Progenitor cell of endocrine pancreas (in vitro differentiated cells): ENCODE measurements at regions not wholly inside any gene's neighbourhood (a gene's known extent, or its start where the extent isn't known, plus 50 kb on each side); places are given as distances from the start of the nearest gene placed in this dataset.
A peak's percentile ranks its signal among the peaks of the same experiment; 100 is the strongest.

Experiments
- DNase-seq: peaks from one replicate; pipeline ENCODE4 v3.0.0; 2021; ENCODE audit warnings: low spot score; ENCODE audit not compliant: unreplicated experiment
- H3K27ac Mint-ChIP-seq: 2 replicates; pipeline ENCODE4 v1.8.0; 2021; ENCODE audit warnings: mild to moderate bottlenecking, moderate library complexity, mixed read lengths
- H3K27me3 Mint-ChIP-seq: 2 replicates; pipeline ENCODE4 v1.8.0; 2021; ENCODE audit warnings: mixed read lengths
- H3K36me3 Mint-ChIP-seq: 2 replicates; pipeline ENCODE4 v1.8.0; 2022; ENCODE audit warnings: mixed read lengths; ENCODE audit not compliant: insufficient read depth
- H3K4me1 Mint-ChIP-seq: 2 replicates; pipeline ENCODE4 v1.8.0; 2021; ENCODE audit warnings: low read depth, mixed read lengths
- H3K4me3 Mint-ChIP-seq: 2 replicates; pipeline ENCODE4 v1.8.0; 2021; ENCODE audit warnings: low read depth, mild to moderate bottlenecking, moderate library complexity, mixed read lengths
- H3K9me3 Mint-ChIP-seq: 2 replicates; pipeline ENCODE4 v1.8.0; 2021; ENCODE audit warnings: low read depth, mixed read lengths
- CTCF ChIP-seq: fragments of 200-600 bp; sonication (generic); IDR thresholded peaks from one replicate; pipeline ENCODE4 v1.5.0; 2021; ENCODE audit warnings: antibody characterized with exemption, mild to moderate bottlenecking; ENCODE audit not compliant: unreplicated experiment

DNA sequence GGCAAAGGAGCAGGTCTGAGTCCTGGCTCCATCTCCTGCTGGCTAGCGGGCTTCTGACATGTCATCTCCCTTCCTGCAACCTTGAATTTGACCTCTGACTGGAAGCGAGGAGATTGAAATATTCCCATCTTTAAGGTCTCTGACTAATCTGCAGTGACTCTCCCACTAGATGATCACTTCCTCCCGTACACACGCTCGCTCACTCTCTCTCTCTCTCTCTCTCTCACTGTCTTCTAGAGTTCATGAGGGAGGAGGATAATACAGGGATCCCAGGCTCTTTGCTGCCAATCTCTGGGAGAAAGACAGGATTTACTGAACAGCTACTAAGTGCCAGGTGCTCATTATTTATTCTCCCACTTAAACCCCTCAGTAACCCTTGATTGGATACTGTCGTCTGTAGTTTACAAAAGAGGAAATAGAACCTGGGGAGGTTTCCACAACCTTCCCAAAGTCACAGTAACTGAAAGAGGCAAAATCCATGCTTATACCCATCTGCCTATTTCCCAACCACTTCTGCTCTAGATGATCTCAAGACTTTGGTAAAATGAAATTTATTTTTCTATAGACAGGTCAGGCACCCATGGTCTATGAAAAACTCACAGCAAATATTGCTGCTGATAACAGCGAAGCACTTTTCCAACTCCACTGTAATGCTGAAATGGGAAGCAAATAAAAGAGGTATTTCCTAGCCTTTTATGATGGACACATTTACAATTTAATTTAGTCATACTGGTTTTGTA is 193.5 kb upstream of the C1QTNF7 start:
- Mint-ChIP-seq H3K27ac (no peak overlapping the region), H3K9me3 (no peaks in the 10 kb centered on the region), H3K4me1 (no peaks in the 10 kb centered on the region), H3K36me3 (no peaks in the 10 kb centered on the region), H3K27me3 (no peaks in the 10 kb centered on the region), H3K4me3 (no peak overlapping the region)
- no peak for DNase-seq
- TF ChIP-seq CTCF, result no peak

DNA sequence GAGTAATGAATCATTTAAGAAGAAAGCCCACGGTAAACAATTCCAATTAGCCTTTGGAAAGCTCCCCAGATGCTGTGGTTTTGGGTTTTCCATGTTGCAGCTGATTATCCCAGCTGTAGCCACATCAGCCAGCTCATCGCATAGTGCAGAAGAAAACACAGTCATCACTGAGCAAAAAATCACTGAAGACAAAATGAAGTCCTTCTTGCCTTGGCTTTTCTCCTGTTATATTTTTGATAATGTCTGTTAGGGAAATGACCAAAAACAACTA is 193.0 kb upstream of the C1QTNF7 start:
- Mint-ChIP-seq H3K9me3 (no peaks in the 10 kb centered on the region), H3K36me3 (no peaks in the 10 kb centered on the region), H3K4me3 (no peak overlapping the region), H3K27me3 (no peaks in the 10 kb centered on the region), H3K27ac (no peak overlapping the region), H3K4me1 (no peaks in the 10 kb centered on the region)
- TF ChIP-seq CTCF, result no peak
- no peak for DNase-seq

GRCh38 chr4:15235135-15235534 is 192.7 kb upstream of the C1QTNF7 start:
- DNase-seq, result no peak
- Mint-ChIP-seq H3K4me3 (no peak overlapping the region), H3K27ac (no peak overlapping the region), H3K36me3 (no peaks in the 10 kb centered on the region), H3K9me3 (no peaks in the 10 kb centered on the region), H3K4me1 (no peaks in the 10 kb centered on the region), H3K27me3 (no peaks in the 10 kb centered on the region)
- no peak for TF ChIP-seq CTCF

DNA sequence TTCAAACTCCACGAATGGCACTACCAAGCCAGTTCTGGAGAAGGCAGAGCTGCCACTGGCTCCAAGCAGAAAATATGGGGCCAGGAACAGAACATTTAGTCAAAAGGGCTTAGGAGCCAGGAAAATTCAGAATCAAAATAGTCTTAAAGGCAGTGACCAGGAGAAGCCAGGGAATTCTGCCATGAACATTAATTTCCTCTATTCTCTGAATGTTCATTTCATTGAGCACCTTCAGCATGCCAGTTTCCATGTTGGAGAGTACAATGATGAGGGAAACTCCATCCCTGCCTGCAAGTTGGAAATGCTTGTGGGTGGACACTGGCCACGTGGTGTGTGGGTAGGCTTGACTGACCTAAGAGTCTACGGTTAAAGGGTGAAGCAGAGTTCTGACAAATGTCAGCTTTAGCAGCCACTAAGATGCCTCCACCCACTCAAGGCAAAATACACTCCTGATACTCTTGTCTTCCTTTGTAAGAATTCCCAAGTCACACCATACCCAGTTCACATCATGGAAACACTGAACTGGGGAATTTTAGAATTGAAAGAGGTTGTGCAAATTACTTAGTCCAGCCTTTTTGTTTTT is 190.1 kb upstream of the C1QTNF7 start:
- Mint-ChIP-seq H3K9me3 (no peaks in the 10 kb centered on the region), H3K4me1 (no peaks in the 10 kb centered on the region), H3K27me3 (no peaks in the 10 kb centered on the region), H3K36me3 (no peaks in the 10 kb centered on the region), H3K27ac (no peak overlapping the region), H3K4me3 (no peak overlapping the region)
- TF ChIP-seq CTCF, result no peak
- no peak for DNase-seq

- Mint-ChIP-seq H3K4me1 (no peaks in the 10 kb centered on the region), H3K9me3 (no peaks in the 10 kb centered on the region), H3K4me3 (no peak overlapping the region), H3K27me3 (no peaks in the 10 kb centered on the region), H3K36me3 (no peaks in the 10 kb centered on the region), H3K27ac (no peak overlapping the region)
- DNase-seq, result peak; percentile 12
- peak; percentile 74 for TF ChIP-seq CTCF
Observed at GRCh38 chr4:15238720-15239119, 189.1 kb upstream of the C1QTNF7 start.
